ENCODE measurements at regions not wholly inside any gene's neighbourhood (a gene's known extent, or its start where the extent isn't known, plus 50 kb on each side); places are given as distances from the start of the nearest gene placed in this dataset.

GRCh38 chr2:133736674-133737073 lies 168.4 kb upstream of the NCKAP5 start:
- H3K27ac ChIP-seq = no peak overlapping the region
- TF ChIP-seq POLR2A (IDR thresholded peaks at IDR 0.05) = no peak
- no peak for TF ChIP-seq CTCF (IDR thresholded peaks at IDR 0.05)
- intact Hi-C loops (cut with DNase I; ENCODE audit: low total_unique reads) = no loop called here
- no peaks in the 10 kb centered on the region for H3K36me3 ChIP-seq (ENCODE audit: low read depth, missing control alignments)
- DNase-seq = no peak
- peaks cover 7% of the 10 kb centered on the region for H3K4me1 ChIP-seq
- H3K4me3 ChIP-seq = no peak overlapping the region
- H3K9me3 ChIP-seq = no peaks in the 10 kb centered on the region
- no peaks in the 10 kb centered on the region for H3K27me3 ChIP-seq
- 71 to 78% methylated on average over 4 of the region's 4 CpGs for WGBS, 2 donors

- Histone ChIP-seq H3K4me1 (peaks cover 7% of the 10 kb centered on the region), H3K27me3 (no peaks in the 10 kb centered on the region), H3K36me3 (ENCODE audit: low read depth, missing control alignments) (no peaks in the 10 kb centered on the region), H3K4me3 (no peak overlapping the region), H3K27ac (no peak overlapping the region), H3K9me3 (no peaks in the 10 kb centered on the region)
- WGBS, 2 donors = 61 to 69% methylated on average over 2 of the region's 2 CpGs
- TF ChIP-seq POLR2A (IDR thresholded peaks at IDR 0.05) (no peak), CTCF (IDR thresholded peaks at IDR 0.05) (no peak)
- no peak for DNase-seq
- intact Hi-C loops (cut with DNase I; ENCODE audit: low total_unique reads) = no loop called here
These were observed 169.2 kb upstream of the NCKAP5 start for GRCh38 chr2:133737242-133737993.

GRCh38 chr2:133739039-133739438 lies 170.8 kb upstream of the NCKAP5 start:
- Histone ChIP-seq H3K4me1 (peaks cover 7% of the 10 kb centered on the region), H3K27ac (no peak overlapping the region), H3K9me3 (no peaks in the 10 kb centered on the region), H3K27me3 (no peaks in the 10 kb centered on the region), H3K4me3 (no peak overlapping the region), H3K36me3 (ENCODE audit: low read depth, missing control alignments) (no peaks in the 10 kb centered on the region)
- TF ChIP-seq POLR2A (IDR thresholded peaks at IDR 0.05) (no peak), CTCF (IDR thresholded peaks at IDR 0.05) (no peak)
- no peak for DNase-seq
- intact Hi-C loops (cut with DNase I; ENCODE audit: low total_unique reads) = no loop called here

- Histone ChIP-seq H3K4me3 (no peak overlapping the region), H3K36me3 (ENCODE audit: low read depth, missing control alignments) (no peaks in the 10 kb centered on the region), H3K27me3 (no peaks in the 10 kb centered on the region), H3K9me3 (no peaks in the 10 kb centered on the region), H3K4me1 (no peaks in the 10 kb centered on the region), H3K27ac (no peak overlapping the region)
- 95 to 100% methylated on average over 1 of the region's 1 CpG for WGBS, 2 donors
- intact Hi-C loops (cut with DNase I; ENCODE audit: low total_unique reads) = no loop called here
- no peak for DNase-seq
- TF ChIP-seq POLR2A (IDR thresholded peaks at IDR 0.05) (no peak), CTCF (IDR thresholded peaks at IDR 0.05) (no peak)
These were observed 172.2 kb upstream of the NCKAP5 start for GRCh38 chr2:133740500-133740899.
